Smooth muscle cell (in vitro differentiated cells): ENCODE measurements at regions not wholly inside any gene's neighbourhood (a gene's known extent, or its start where the extent isn't known, plus 50 kb on each side); places are given as distances from the start of the nearest gene placed in this dataset.

Experiments used
- DNase-seq: peaks from one replicate; lab custom pipeline; 2025; ENCODE audit not compliant: unreplicated experiment; lab: John Stamatoyannopoulos, UW
- H2AFZ ChIP-seq: fragments of 200-600 bp; sonication (generic); 2 replicates; pipeline ENCODE4 v1.6.0; 2016; ENCODE audit warnings: antibody characterized with exemption, low read depth, mild to moderate bottlenecking
- H3F3A ChIP-seq: fragments of 200-600 bp; sonication (generic); 2 replicates; pipeline ENCODE4 v1.6.0; 2017; ENCODE audit warnings: antibody characterized with exemption, low read depth
- H3K27ac ChIP-seq: fragments of 200-600 bp; sonication (generic); 2 replicates; pipeline ENCODE4 v1.5.1; 2016; ENCODE audit warnings: low read depth, mild to moderate bottlenecking
- H3K27me3 ChIP-seq: fragments of 200-600 bp; sonication (generic); 2 replicates; pipeline ENCODE4 v1.6.1; 2016; ENCODE audit warnings: low read depth, mild to moderate bottlenecking
- H3K36me3 ChIP-seq: fragments of 200-600 bp; sonication (generic); 2 replicates; pipeline ENCODE4 v1.5.1; 2016; ENCODE audit warnings: low read depth
- H3K4me1 ChIP-seq: fragments of 200-600 bp; sonication (generic); 2 replicates; pipeline ENCODE4 v1.5.1; 2016; ENCODE audit warnings: low read depth
- H3K4me2 ChIP-seq: fragments of 200-600 bp; sonication (generic); 2 replicates; pipeline ENCODE4 v1.6.0; 2016; ENCODE audit warnings: mild to moderate bottlenecking
- H3K4me3 ChIP-seq: fragments of 200-600 bp; sonication (generic); 2 replicates; pipeline ENCODE4 v1.5.1; 2016; ENCODE audit warnings: mild to moderate bottlenecking
- H3K79me2 ChIP-seq: fragments of 200-600 bp; sonication (generic); 2 replicates; pipeline ENCODE4 v1.6.0; 2016; ENCODE audit warnings: low read depth, mild to moderate bottlenecking
- H3K9ac ChIP-seq: fragments of 200-600 bp; sonication (generic); 2 replicates; pipeline ENCODE4 v1.6.0; 2016; ENCODE audit warnings: low read depth
- H3K9me3 ChIP-seq: fragments of 200-600 bp; sonication (generic); replicated peaks from 2 replicates; pipeline ENCODE4 v1.5.1; 2016; ENCODE audit warnings: low read depth
- H4K20me1 ChIP-seq: fragments of 200-600 bp; sonication (generic); 2 replicates; pipeline ENCODE4 v1.6.0; 2016; ENCODE audit warnings: low read depth
- WGBS: methylation state at CpG from one replicate; pipeline ENCODE4 v1.1.7; 2016; ENCODE audit warnings: low lambda C conversion rate; 5-methylcytosine and 5-hydroxymethylcytosine counted together
- TF ChIP-seq, protein P1 (sequence below): fragments of 200-600 bp; sonication (generic); IDR thresholded peaks from 2 replicates; pipeline ENCODE4 v1.5.1; 2017; ENCODE audit warnings: borderline replicate concordance, mild to moderate bottlenecking, antibody characterized with exemption; ENCODE audit not compliant: insufficient read depth, poor library complexity, severe bottlenecking

DNA sequence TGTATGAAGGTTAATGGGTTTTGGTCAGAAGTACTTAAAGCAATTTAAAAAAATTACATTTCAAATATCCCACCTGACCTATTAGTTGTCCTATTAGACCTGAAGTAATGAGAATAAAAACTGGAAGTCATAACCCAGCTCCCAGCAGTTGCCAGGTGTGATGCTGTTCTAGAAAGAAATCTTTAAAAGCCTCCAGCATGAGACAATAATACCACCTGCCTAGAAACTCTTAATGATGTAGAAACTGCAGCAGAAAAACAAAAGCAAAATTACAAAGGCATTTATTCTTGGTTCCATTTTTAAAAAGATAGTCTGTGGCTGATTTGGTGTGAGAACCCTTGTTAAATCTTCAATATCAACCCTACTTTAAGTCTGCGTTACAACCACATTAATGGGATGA, 1137.7 kb upstream of the TENM3 start:
- no peak overlapping the region for H2AFZ ChIP-seq

DNA sequence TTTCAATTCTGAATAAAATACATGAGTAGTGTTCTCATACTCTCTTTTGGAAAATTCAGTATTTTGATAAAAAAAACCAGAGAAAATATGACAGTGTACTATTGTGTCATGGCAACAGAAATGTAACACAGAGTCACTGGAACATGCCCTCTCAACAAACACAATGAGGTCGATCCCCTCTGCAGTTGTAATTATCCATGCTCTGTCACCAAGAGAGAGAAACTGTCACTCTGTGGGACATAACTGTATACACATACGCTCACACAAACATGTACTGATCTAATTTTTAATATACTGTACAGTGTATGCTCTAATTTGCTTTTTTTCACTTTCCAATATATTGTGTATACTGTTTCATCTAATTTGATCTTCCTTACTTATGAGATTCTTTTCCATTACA, 1136.8 kb upstream of the TENM3 start:
- H3K36me3 ChIP-seq = no peaks in the 10 kb centered on the region
- no peak for DNase-seq
- H3K4me1 ChIP-seq = no peaks in the 10 kb centered on the region
- no peak overlapping the region for H3K9ac ChIP-seq
- no peak overlapping the region for H3K27ac ChIP-seq
- H3F3A ChIP-seq = no peaks in the 10 kb centered on the region
- no peaks in the 10 kb centered on the region for H4K20me1 ChIP-seq
- H3K4me2 ChIP-seq = no peak overlapping the region
- no peak overlapping the region for H3K4me3 ChIP-seq
- TF ChIP-seq, protein P1, sequence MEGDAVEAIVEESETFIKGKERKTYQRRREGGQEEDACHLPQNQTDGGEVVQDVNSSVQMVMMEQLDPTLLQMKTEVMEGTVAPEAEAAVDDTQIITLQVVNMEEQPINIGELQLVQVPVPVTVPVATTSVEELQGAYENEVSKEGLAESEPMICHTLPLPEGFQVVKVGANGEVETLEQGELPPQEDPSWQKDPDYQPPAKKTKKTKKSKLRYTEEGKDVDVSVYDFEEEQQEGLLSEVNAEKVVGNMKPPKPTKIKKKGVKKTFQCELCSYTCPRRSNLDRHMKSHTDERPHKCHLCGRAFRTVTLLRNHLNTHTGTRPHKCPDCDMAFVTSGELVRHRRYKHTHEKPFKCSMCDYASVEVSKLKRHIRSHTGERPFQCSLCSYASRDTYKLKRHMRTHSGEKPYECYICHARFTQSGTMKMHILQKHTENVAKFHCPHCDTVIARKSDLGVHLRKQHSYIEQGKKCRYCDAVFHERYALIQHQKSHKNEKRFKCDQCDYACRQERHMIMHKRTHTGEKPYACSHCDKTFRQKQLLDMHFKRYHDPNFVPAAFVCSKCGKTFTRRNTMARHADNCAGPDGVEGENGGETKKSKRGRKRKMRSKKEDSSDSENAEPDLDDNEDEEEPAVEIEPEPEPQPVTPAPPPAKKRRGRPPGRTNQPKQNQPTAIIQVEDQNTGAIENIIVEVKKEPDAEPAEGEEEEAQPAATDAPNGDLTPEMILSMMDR = no peak
- WGBS = 82% methylated on average over 2 of the region's 2 CpGs
- peaks cover 28% of the 10 kb centered on the region for H3K27me3 ChIP-seq
- no peaks in the 10 kb centered on the region for H3K79me2 ChIP-seq
- no peaks in the 10 kb centered on the region for H3K9me3 ChIP-seq
- no peak overlapping the region for H2AFZ ChIP-seq

More for the DNA sequence above, 1137.7 kb upstream of the TENM3 start:
- Histone ChIP-seq H3K79me2 (no peaks in the 10 kb centered on the region), H3K9ac (no peak overlapping the region), H3K36me3 (no peaks in the 10 kb centered on the region), H3K9me3 (no peaks in the 10 kb centered on the region), H3K27ac (no peak overlapping the region), H3F3A (no peaks in the 10 kb centered on the region), H3K4me2 (no peak overlapping the region), H3K27me3 (peaks cover 31% of the 10 kb centered on the region), H3K4me3 (no peak overlapping the region), H3K4me1 (no peaks in the 10 kb centered on the region), H4K20me1 (no peaks in the 10 kb centered on the region)
- WGBS = 97% methylated on average over 1 of the region's 1 CpG
- DNase-seq = no peak
- TF ChIP-seq, protein P1 = no peak

DNA sequence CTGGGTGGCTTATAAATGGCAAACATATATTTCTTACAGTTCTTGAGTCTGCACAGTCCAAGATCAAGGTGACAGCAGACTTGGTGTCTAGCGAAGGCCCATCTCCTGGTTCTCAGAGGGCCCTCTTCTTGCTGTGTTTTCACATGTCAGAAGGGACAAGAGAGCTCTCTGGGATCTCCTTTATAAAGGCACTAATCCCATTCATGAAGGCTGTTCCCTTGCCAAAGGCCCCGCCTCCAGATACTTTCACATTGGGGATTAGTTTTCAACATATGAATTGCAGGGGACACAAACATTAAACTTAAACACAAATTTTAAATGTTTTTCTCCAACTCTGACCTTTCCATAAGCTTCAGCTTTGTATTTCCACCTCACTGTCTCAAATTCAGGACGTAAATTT, 1135.0 kb upstream of the TENM3 start:
- H3K79me2 ChIP-seq = no peaks in the 10 kb centered on the region
- H3K9me3 ChIP-seq = no peaks in the 10 kb centered on the region
- no peaks in the 10 kb centered on the region for H4K20me1 ChIP-seq
- no peak for DNase-seq
- no peaks in the 10 kb centered on the region for H3K4me1 ChIP-seq
- H3K4me3 ChIP-seq = no peak overlapping the region
- 85% methylated on average over 3 of the region's 3 CpGs for WGBS
- TF ChIP-seq, protein P1 = no peak
- no peak overlapping the region for H3K27ac ChIP-seq
- H3K27me3 ChIP-seq = peaks cover 11% of the 10 kb centered on the region
- H3K9ac ChIP-seq = no peak overlapping the region
- H3F3A ChIP-seq = no peaks in the 10 kb centered on the region
- H3K36me3 ChIP-seq = no peaks in the 10 kb centered on the region
- no peak overlapping the region for H3K4me2 ChIP-seq
- H2AFZ ChIP-seq = no peak overlapping the region

DNA sequence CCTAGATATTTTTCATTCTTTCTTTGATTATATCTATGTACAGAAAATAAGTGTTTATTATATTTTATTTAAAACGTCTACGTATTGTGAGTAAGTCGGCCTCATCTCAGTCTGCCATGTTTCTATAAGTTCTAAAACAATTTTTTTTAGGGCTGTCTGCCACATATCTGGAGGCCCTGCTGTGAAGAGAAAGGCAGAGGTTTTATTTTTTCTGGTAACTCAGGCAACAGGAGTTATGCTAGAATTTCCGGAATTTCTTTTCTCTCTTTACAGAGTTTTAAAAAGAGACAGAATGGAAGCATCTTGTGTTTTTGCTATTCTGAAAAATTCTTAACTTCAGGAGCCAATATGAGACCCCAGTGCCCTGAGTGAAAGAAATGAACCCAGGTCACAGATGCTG, 1124.0 kb upstream of the TENM3 start:
- H3K79me2 ChIP-seq = no peaks in the 10 kb centered on the region
- no peaks in the 10 kb centered on the region for H3F3A ChIP-seq
- H3K9me3 ChIP-seq = no peaks in the 10 kb centered on the region
- no peak overlapping the region for H3K4me2 ChIP-seq
- no peaks in the 10 kb centered on the region for H3K36me3 ChIP-seq
- whole genome bisulfite sequencing = 92% methylated on average over 4 of the region's 4 CpGs
- no peaks in the 10 kb centered on the region for H3K4me1 ChIP-seq
- H3K27me3 ChIP-seq = peaks cover 11% of the 10 kb centered on the region
- no peaks in the 10 kb centered on the region for H4K20me1 ChIP-seq
- H3K4me3 ChIP-seq = no peak overlapping the region
- H2AFZ ChIP-seq = no peak overlapping the region
- TF ChIP-seq, protein P1 = no peak
- no peak overlapping the region for H3K9ac ChIP-seq
- DNase-seq = no peak
- H3K27ac ChIP-seq = no peak overlapping the region
